ENCODE measurements at regions not wholly inside any gene's neighbourhood (a gene's known extent, or its start where the extent isn't known, plus 50 kb on each side); places are given as distances from the start of the nearest gene placed in this dataset.

GRCh38 chr6:33959329-33959651 lies 155.5 kb upstream of the MLN start:
- TF ChIP-seq CTCF (IDR thresholded peaks at IDR 0.05) (no peak), POLR2A (IDR thresholded peaks at IDR 0.05) (no peak)
